K562 (cell line): ENCODE measurements at regions not wholly inside any gene's neighbourhood (a gene's known extent, or its start where the extent isn't known, plus 50 kb on each side); places are given as distances from the start of the nearest gene placed in this dataset.

Source experiments
- ATAC-seq: fragments of 200-7000 bp; cut with Tn5 transposase; 3 replicates; pipeline ENCODE4 v1.9.1; 2020; ENCODE audit warnings: moderate library complexity
- BruUV-seq: library from RNA; stranded (reverse); fragments of 400-500 nt; replicated peaks from 2 replicates; lab custom pipeline; 2021; lab: Mats Ljungman, UMichigan
- CTCF ChIA-PET: fragments of 300-600 bp; formaldehyde crosslinking; extraction: SDS; loops from one replicate; lab custom pipeline; 2021; ENCODE audit warnings: low intra/inter-chr PET ratio; lab: Yijun Ruan, JAX
- POLR2A ChIA-PET: fragments of 300-600, 350-650 bp; sonication (Branson Sonifier 250); formaldehyde crosslinking; extraction: SDS; loops from one replicate; lab custom pipeline; 2021; ENCODE audit warnings: antibody characterized with exemption, inconsistent platforms; lab: Yijun Ruan, JAX
- DNase-seq, 4 experiments: peaks; one replicate each; pipeline versions ENCODE4 v3.0.0 to v3.0.0-alpha.2; 2011 to 2018; ENCODE audit warnings: low spot score in 3 of 4, mixed read lengths in 3 of 4; ENCODE audit errors: extremely low read depth in 1 of 4
- FAIRE-seq: peaks from 2 replicates; lab custom pipeline; 2011; peaks lifted over from hg19 to GRCh38; lab: Jason Lieb, UNC
- H2AFZ ChIP-seq: 2 replicates; pipeline ENCODE4 v1.6.0; 2011; ENCODE audit warnings: low read depth, low read length, control low read depth, inconsistent platforms
- H3K27ac ChIP-seq: fragments of 200-600 bp; 3 replicates; pipeline ENCODE4 v1.8.0; 2011; ENCODE audit warnings: low read depth, mild to moderate bottlenecking, control low read depth, inconsistent platforms, low read length, moderate library complexity, mixed read lengths; ENCODE audit errors: extremely low read depth
- H3K27me3 ChIP-seq, 2 experiments: fragments of 300-600 bp in 1 of 2; 2 replicates in 1 of 2; 3 replicates in 1 of 2; pipeline versions ENCODE4 v1.6.0 to v1.8.0; 2011; ENCODE audit warnings: inconsistent platforms in 2 of 2, low read length in 2 of 2, mild to moderate bottlenecking in 1 of 2, mixed read lengths in 1 of 2, moderate library complexity in 1 of 2; ENCODE audit not compliant: control insufficient read depth in 2 of 2, insufficient read depth in 2 of 2
- H3K36me3 ChIP-seq: fragments of 300-600 bp; 3 replicates; pipeline ENCODE4 v1.8.0; 2011; ENCODE audit warnings: mild to moderate bottlenecking, low read length, inconsistent platforms; ENCODE audit not compliant: control insufficient read depth, insufficient read depth
- H3K4me1 ChIP-seq, 2 experiments: fragments of 200-600 bp in 1 of 2; replicated peaks in 1 of 2; 2 replicates in 1 of 2; 3 replicates in 1 of 2; pipeline versions ENCODE4 v1.5.1 to v1.8.0; 2011; ENCODE audit warnings: inconsistent platforms in 2 of 2, low read length in 2 of 2, mild to moderate bottlenecking in 1 of 2, mixed read lengths in 1 of 2, moderate library complexity in 1 of 2; ENCODE audit not compliant: control insufficient read depth in 2 of 2, insufficient read depth in 2 of 2
- H3K4me2 ChIP-seq: 2 replicates; pipeline ENCODE4 v1.6.1; 2011; ENCODE audit warnings: low read length, control low read depth, inconsistent platforms, mixed read lengths; ENCODE audit not compliant: insufficient read depth
- H3K4me3 ChIP-seq: fragments of 200-600 bp; sonication (generic), shearing (Covaris generic); 2 replicates; pipeline ENCODE4 v1.5.1; 2016; ENCODE audit warnings: control low read depth, inconsistent platforms
- H3K79me2 ChIP-seq: fragments of 200-600 bp; 3 replicates; pipeline ENCODE4 v1.8.0; 2011; ENCODE audit warnings: low read length, inconsistent platforms; ENCODE audit not compliant: control insufficient read depth, insufficient read depth
- H3K9ac ChIP-seq, 2 experiments: 2 replicates each; pipeline versions ENCODE4 v1.6.0 to v1.6.1; 2011; ENCODE audit warnings: low read depth in 2 of 2, low read length in 2 of 2, control low read depth in 1 of 2, inconsistent platforms in 1 of 2, mild to moderate bottlenecking in 1 of 2, mixed read lengths in 1 of 2; ENCODE audit not compliant: insufficient read depth in 1 of 2
- H3K9me1 ChIP-seq: one replicate; pipeline ENCODE4 v1.6.0; 2011; ENCODE audit warnings: inconsistent platforms, mild to moderate bottlenecking, low read length, moderate library complexity; ENCODE audit not compliant: control insufficient read depth, insufficient read depth
- H3K9me3 ChIP-seq: replicated peaks from 2 replicates; pipeline ENCODE4 v1.5.1; 2011; ENCODE audit warnings: low read depth, low read length, inconsistent platforms; ENCODE audit not compliant: control insufficient read depth, insufficient read depth
- H4K20me1 ChIP-seq: replicated peaks from 2 replicates; pipeline ENCODE4 v1.6.1; 2011; ENCODE audit warnings: low read length, inconsistent platforms, mixed read lengths; ENCODE audit not compliant: control insufficient read depth, insufficient read depth
- CBFB ChIP-seq: sonication (generic); formaldehyde crosslinking; IDR thresholded peaks from 2 replicates; pipeline ENCODE4 v1.4.0; 2020; ENCODE audit warnings: mild to moderate bottlenecking, missing genetic modification reagents
- JUN ChIP-seq, 2 experiments: sonication (generic) in 1 of 2; formaldehyde crosslinking in 1 of 2; IDR thresholded peaks; 2 replicates each; pipeline versions ENCODE4 v1.6.1 to v1.8.0; 2012 to 2022; ENCODE audit warnings: borderline replicate concordance in 2 of 2, mild to moderate bottlenecking in 2 of 2, improper control_type of control experiment in 1 of 2, low read depth in 1 of 2, low read length in 1 of 2, missing genetic modification reagents in 1 of 2
- MAFK ChIP-seq: IDR thresholded peaks from 2 replicates; pipeline ENCODE4 v1.6.1; 2011; ENCODE audit warnings: low read length, improper control_type of control experiment
- NONO ChIP-seq, 2 experiments: fragments of 200-400 bp in 1 of 2; fragments of 450-650 bp in 1 of 2; formaldehyde crosslinking in 1 of 2; IDR thresholded peaks; 2 replicates each; pipeline ENCODE4 v1.6.1; 2017; ENCODE audit warnings: low read depth in 2 of 2, mild to moderate bottlenecking in 2 of 2, moderate library complexity in 2 of 2, low read length in 1 of 2
- POLR3G ChIP-seq: IDR thresholded peaks from 2 replicates; pipeline ENCODE4 v1.6.1; 2011; ENCODE audit not compliant: insufficient read length, insufficient replicate concordance; ENCODE audit errors: extremely low read depth
- PPARD ChIP-seq: fragments of 250-450 bp; sonication (Bioruptor Pico); IDR thresholded peaks from 2 replicates; pipeline ENCODE4 v1.8.0; 2022; ENCODE audit warnings: inconsistent platforms, mild to moderate bottlenecking, moderate library complexity
- PRPF4 ChIP-seq: fragments of 200-400 bp; formaldehyde crosslinking; IDR thresholded peaks from one replicate; pipeline ENCODE4 v1.6.1; 2017; ENCODE audit warnings: low read length, low read depth, mild to moderate bottlenecking; ENCODE audit not compliant: insufficient read depth, poor library complexity, severe bottlenecking
- RBM25 ChIP-seq: fragments of 200-400 bp; formaldehyde crosslinking; IDR thresholded peaks from 2 replicates; pipeline ENCODE4 v1.6.1; 2018; ENCODE audit warnings: low read length, low read depth, moderate library complexity; ENCODE audit not compliant: severe bottlenecking
- RNF2 ChIP-seq: sonication (generic); IDR thresholded peaks from 2 replicates; pipeline ENCODE4 v1.6.1; 2016
- RUNX1 ChIP-seq: sonication (generic); IDR thresholded peaks from 2 replicates; pipeline ENCODE4 v1.6.1; 2016; ENCODE audit warnings: antibody characterized with exemption, low read depth
- SMC3 ChIP-seq: conservative IDR thresholded peaks from 2 replicates; pipeline ENCODE4 v1.6.1; 2011; ENCODE audit warnings: low read depth, low read length, improper control_type of control experiment; ENCODE audit not compliant: insufficient read depth
- SNAPC5 ChIP-seq: fragments of 250-450 bp; sonication (Bioruptor Pico); IDR thresholded peaks from 2 replicates; pipeline ENCODE4 v1.8.0; 2021; ENCODE audit warnings: moderate library complexity, mild to moderate bottlenecking, inconsistent platforms
- U2AF1 ChIP-seq: fragments of 200-400 bp; formaldehyde crosslinking; optimal IDR thresholded peaks from 2 replicates; pipeline ENCODE3; 2017; ENCODE audit warnings: mild to moderate bottlenecking, low read depth, low read length, moderate library complexity
- WHSC1 ChIP-seq: IDR thresholded peaks from one replicate; pipeline ENCODE4 v1.6.1; 2012; ENCODE audit warnings: low read length, control low read depth, inconsistent platforms
- ZNF24 ChIP-seq: fragments of 450-650 bp; IDR thresholded peaks from 2 replicates; pipeline ENCODE4 v1.6.1; 2016
- ZNF830 ChIP-seq: fragments of 250-450 bp; sonication (Bioruptor Pico); IDR thresholded peaks from 2 replicates; pipeline ENCODE4 v1.5.0; 2021; ENCODE audit warnings: mild to moderate bottlenecking
- WGBS: fragments of 100-300 bp; shearing (Covaris generic); methylation state at CpG from one replicate; pipeline ENCODE4 v1.1.6; 2016; ENCODE audit warnings: low coverage, mixed read lengths; ENCODE audit not compliant: insufficient coverage; ENCODE audit errors: missing lambda C conversion rate; 5-methylcytosine and 5-hydroxymethylcytosine counted together
- in situ Hi-C: fragments of 300-500 bp; cut with MboI; formaldehyde crosslinking; loops from 4 replicates; pipeline ENCODE4 v1.15.0; 2018; ENCODE audit warnings: inconsistent platforms, mixed read lengths
- intact Hi-C: fragments of 100-400 bp; cut with micrococcal nuclease; formaldehyde crosslinking; loops from 2 replicates; pipeline ENCODE4 v1.14.2; 2022
- TF ChIP-seq, protein P1 (sequence below): fragments of 450-650 bp; IDR thresholded peaks from 2 replicates; pipeline ENCODE4 v1.6.1; 2016; ENCODE audit warnings: missing biosample characterization, missing genetic modification characterization
- TF ChIP-seq, protein P2 (sequence below), 2 experiments: fragments of 450-650 bp; conservative IDR thresholded peaks; 2 replicates each; pipeline ENCODE4 v1.6.1; 2017; ENCODE audit warnings: mild to moderate bottlenecking in 2 of 2, moderate library complexity in 2 of 2

- TF ChIP-seq, protein P1, sequence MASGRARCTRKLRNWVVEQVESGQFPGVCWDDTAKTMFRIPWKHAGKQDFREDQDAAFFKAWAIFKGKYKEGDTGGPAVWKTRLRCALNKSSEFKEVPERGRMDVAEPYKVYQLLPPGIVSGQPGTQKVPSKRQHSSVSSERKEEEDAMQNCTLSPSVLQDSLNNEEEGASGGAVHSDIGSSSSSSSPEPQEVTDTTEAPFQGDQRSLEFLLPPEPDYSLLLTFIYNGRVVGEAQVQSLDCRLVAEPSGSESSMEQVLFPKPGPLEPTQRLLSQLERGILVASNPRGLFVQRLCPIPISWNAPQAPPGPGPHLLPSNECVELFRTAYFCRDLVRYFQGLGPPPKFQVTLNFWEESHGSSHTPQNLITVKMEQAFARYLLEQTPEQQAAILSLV (tag) = no peak
- TF ChIP-seq RBM25 (peak; percentile 53), MAFK (no peak)
Observed at GRCh38 chr5:61904730-61905129, 401.3 kb upstream of the KIF2A start (continued).

GRCh38 chr5:61905613-61906012, 400.4 kb upstream of the KIF2A start:
- WGBS = 0% methylated on average over 3 of the region's 3 CpGs
- no peak overlapping the region for H2AFZ ChIP-seq
- intact Hi-C loops = no loop called here
- H3K9ac ChIP-seq = no peak overlapping the region
- no peaks in the 10 kb centered on the region for H4K20me1 ChIP-seq
- ChIA-PET CTCF (no interaction called here), POLR2A (no interaction called here)
- H3K4me1 ChIP-seq = no peaks in the 10 kb centered on the region
- H3K4me3 ChIP-seq = no peak overlapping the region
- H3K9me3 ChIP-seq = no peaks in the 10 kb centered on the region
- no peak for ATAC-seq
- no peaks in the 10 kb centered on the region for H3K27me3 ChIP-seq
- H3K79me2 ChIP-seq = no peaks in the 10 kb centered on the region
- H3K36me3 ChIP-seq = no peaks in the 10 kb centered on the region
- DNase-seq = no peak
- H3K9me1 ChIP-seq = no peaks in the 10 kb centered on the region
- in situ Hi-C loops = no loop called here
- no TSS peak for BruUV-seq
- no peak for FAIRE-seq
- no peak overlapping the region for H3K27ac ChIP-seq
- no peak overlapping the region for H3K4me2 ChIP-seq
- TF ChIP-seq, protein P2, sequence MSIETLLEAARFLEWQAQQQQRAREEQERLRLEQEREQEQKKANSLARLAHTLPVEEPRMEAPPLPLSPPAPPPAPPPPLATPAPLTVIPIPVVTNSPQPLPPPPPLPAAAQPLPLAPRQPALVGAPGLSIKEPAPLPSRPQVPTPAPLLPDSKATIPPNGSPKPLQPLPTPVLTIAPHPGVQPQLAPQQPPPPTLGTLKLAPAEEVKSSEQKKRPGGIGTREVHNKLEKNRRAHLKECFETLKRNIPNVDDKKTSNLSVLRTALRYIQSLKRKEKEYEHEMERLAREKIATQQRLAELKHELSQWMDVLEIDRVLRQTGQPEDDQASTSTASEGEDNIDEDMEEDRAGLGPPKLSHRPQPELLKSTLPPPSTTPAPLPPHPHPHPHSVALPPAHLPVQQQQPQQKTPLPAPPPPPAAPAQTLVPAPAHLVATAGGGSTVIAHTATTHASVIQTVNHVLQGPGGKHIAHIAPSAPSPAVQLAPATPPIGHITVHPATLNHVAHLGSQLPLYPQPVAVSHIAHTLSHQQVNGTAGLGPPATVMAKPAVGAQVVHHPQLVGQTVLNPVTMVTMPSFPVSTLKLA (conservative IDR thresholded peaks at IDR 0.05) = no peak
- TF ChIP-seq JUN (IDR thresholded peaks at IDR 0.05; ENCODE audit: borderline replicate concordance, low read depth, low read length) (no peak), JUN (CRISPR knock-in tag; IDR thresholded peaks at IDR 0.05; ENCODE audit: borderline replicate concordance) (no peak), RUNX1 (no peak), ZNF830 (CRISPR knock-in tag) (no peak), SNAPC5 (CRISPR knock-in tag) (no peak), WHSC1 (no peak), ZNF24 (no peak), CBFB (no peak), PPARD (no peak), POLR3G (no peak), U2AF1 (no peak), PRPF4 (no peak), RNF2 (no peak), SMC3 (no peak), NONO (IDR thresholded peaks at IDR 0.05; ENCODE audit: low read depth in 2 of 2, low read length in 1 of 2) (no peak)
